ENCODE measurements at regions not wholly inside any gene's neighbourhood (a gene's known extent, or its start where the extent isn't known, plus 50 kb on each side); places are given as distances from the start of the nearest gene placed in this dataset.

- no peaks in the 10 kb centered on the region for H3K36me3 ChIP-seq (ENCODE audit: control insufficient read depth in 2 of 4, insufficient read depth in 4 of 4, low read length in 3 of 4)
- H4K8ac ChIP-seq (ENCODE audit: extremely low read depth, insufficient read depth, low read length) = no peak overlapping the region
- H3K23ac ChIP-seq (ENCODE audit: insufficient read length) = no peak overlapping the region
- no peak overlapping the region for H3K4me3 ChIP-seq (ENCODE audit: extremely low read depth in 1 of 4, insufficient read depth in 2 of 4, low read depth in 3 of 4, low read length in 4 of 4)
- no peaks in the 10 kb centered on the region for H3K79me2 ChIP-seq (ENCODE audit: control insufficient read depth in 1 of 2, insufficient read depth in 2 of 2, low read length in 2 of 2)
- no peaks in the 10 kb centered on the region for H3K9me3 ChIP-seq (ENCODE audit: insufficient read depth in 2 of 2, low read depth in 1 of 2, low read length in 1 of 2)
- WGBS, 2 experiments (ENCODE audit: extremely low coverage in 1 of 2, insufficient coverage in 1 of 2, insufficient read length in 1 of 2, insufficient replicate concordance in 2 of 2, low coverage in 1 of 2, low lambda C conversion rate in 2 of 2, missing lambda C conversion rate in 1 of 2) = 75% methylated on average over 2 of the region's 2 CpGs; no CpG with 5 or more reads in 1 of the 2 experiments
- H3K9ac ChIP-seq (replicated peaks in 1 of 4; ENCODE audit: extremely low read depth in 1 of 4, low read depth in 3 of 4, low read length in 3 of 4) = no peak overlapping the region
- H3K18ac ChIP-seq (ENCODE audit: extremely low read depth, low read length) = no peak overlapping the region
- FAIRE-seq (no peak), DNase-seq (ENCODE audit: low read depth in 1 of 2, low spot score in 2 of 2) (no peak)
- H2AK5ac ChIP-seq (ENCODE audit: low read depth, low read length) = no peak overlapping the region
- CTCF ChIA-PET (ENCODE audit: partially characterized antibody) = interaction anchor here (1.2 to 1.5 kb wide), 3 partner anchors 22 to 196 kb away, joined by 3 to 4 read pairs (median 3); no protein-coding TSS in a partner anchor
- H4K20me1 ChIP-seq (replicated peaks in 1 of 2; ENCODE audit: control insufficient read depth in 1 of 2, insufficient read depth in 2 of 2, low read length in 2 of 2) = no peaks in the 10 kb centered on the region
- no peak overlapping the region for H4K91ac ChIP-seq (replicated peaks; ENCODE audit: insufficient read length, low read length)
- no peak for TF ChIP-seq RAD21 (IDR thresholded peaks at IDR 0.05 in 1 of 2, conservative IDR thresholded peaks at IDR 0.05 in 1 of 2; ENCODE audit: low read depth in 2 of 2, low read length in 2 of 2)
- TF ChIP-seq ZNF274 (IDR thresholded peaks at IDR 0.05; ENCODE audit: borderline replicate concordance, extremely low read depth, low read length) = no peak
- no peak for TF ChIP-seq RNF2 (IDR thresholded peaks at IDR 0.05; ENCODE audit: borderline replicate concordance, low read depth, low read length, missing control alignments, poor library complexity, severe bottlenecking)
- no peak for TF ChIP-seq NANOG (IDR thresholded peaks at IDR 0.05; ENCODE audit: insufficient read depth, low read depth, low read length, poor library complexity, severe bottlenecking)
- no peak for TF ChIP-seq SAP30 (IDR thresholded peaks at IDR 0.05; ENCODE audit: insufficient read depth, insufficient replicate concordance, low read length)
- no peak for TF ChIP-seq SIX5 (IDR thresholded peaks at IDR 0.05; ENCODE audit: low read depth, low read length)
- no peak for TF ChIP-seq RBBP5 (IDR thresholded peaks at IDR 0.05; ENCODE audit: borderline replicate concordance, low read depth, low read length)
- no peak for TF ChIP-seq RXRA (IDR thresholded peaks at IDR 0.05; ENCODE audit: insufficient read depth, low read depth, low read length)
- H2BK120ac ChIP-seq (replicated peaks; ENCODE audit: low read depth, low read length) = no peak overlapping the region
- no peak overlapping the region for H2BK12ac ChIP-seq (ENCODE audit: low read depth, low read length)
- H3K79me1 ChIP-seq (ENCODE audit: low read depth, low read length) = no peaks in the 10 kb centered on the region
- no peak overlapping the region for H3K4ac ChIP-seq (replicated peaks; ENCODE audit: insufficient read length, low read depth, low read length)
- H3K27ac ChIP-seq (ENCODE audit: low read depth, low read length) = no peak overlapping the region
- no peak overlapping the region for H2AFZ ChIP-seq (ENCODE audit: low read length)
- no peak overlapping the region for H3K56ac ChIP-seq (replicated peaks; ENCODE audit: insufficient read length, low read depth, low read length)
- H4K5ac ChIP-seq (ENCODE audit: insufficient read length, low read depth, low read length) = no peak overlapping the region
- no peaks in the 10 kb centered on the region for H3K4me1 ChIP-seq (replicated peaks in 1 of 4; ENCODE audit: control insufficient read depth in 3 of 4, insufficient read depth in 4 of 4, low read length in 3 of 4)
- H2BK15ac ChIP-seq (ENCODE audit: low read length) = no peak overlapping the region
- POLR2A ChIA-PET (ENCODE audit: partially characterized antibody) = no interaction called here
- no peaks in the 10 kb centered on the region for H3K27me3 ChIP-seq (replicated peaks in 1 of 4; ENCODE audit: control insufficient read depth in 3 of 4, extremely low read depth in 1 of 4, insufficient read depth in 3 of 4, low read length in 3 of 4)
- no peak overlapping the region for H3K14ac ChIP-seq (ENCODE audit: insufficient read length)
- H2BK20ac ChIP-seq (ENCODE audit: low read length) = no peak overlapping the region
- H3K23me2 ChIP-seq (ENCODE audit: low read depth, low read length) = no peaks in the 10 kb centered on the region
- no peak overlapping the region for H2BK5ac ChIP-seq (ENCODE audit: low read depth, low read length)
- no peak overlapping the region for H3K4me2 ChIP-seq (ENCODE audit: insufficient read depth in 1 of 2, low read depth in 2 of 2, low read length in 2 of 2)
Measured at GRCh38 chr14:38887696-38888095, 215.3 kb downstream of the SEC23A start.

All from H1 (cell line).